Adrenal gland (tissue), 5 donors: ENCODE measurements at regions not wholly inside any gene's neighbourhood (a gene's known extent, or its start where the extent isn't known, plus 50 kb on each side); places are given as distances from the start of the nearest gene placed in this dataset.

Experiments
- POLR2A ChIP-seq, 2 donors: fragments of 450-650 bp; IDR thresholded peaks; one replicate each; pipeline ENCODE4 v1.6.1; 2017; ENCODE audit warnings: antibody characterized with exemption in 2 of 2, mild to moderate bottlenecking in 2 of 2, moderate library complexity in 1 of 2
- TF ChIP-seq, protein P1 (sequence below), 6 experiments: fragments of 450-650 bp in 4 of 6; fragments of 200-600 bp in 2 of 6; sonication (generic) in 1 of 6; IDR thresholded peaks; 1 replicate in 5 of 6; 2 replicates in 1 of 6; pipeline versions ENCODE4 v1.5.1 to v1.8.0; 2016 to 2021; ENCODE audit warnings: antibody characterized with exemption in 6 of 6, mild to moderate bottlenecking in 2 of 6, moderate library complexity in 1 of 6
- donor health status: DM: no; HTN: no; CAD: no.

GRCh38 chr13:18992791-18993190 is 188.8 kb downstream of the TUBA3C start:
- TF ChIP-seq, protein P1, sequence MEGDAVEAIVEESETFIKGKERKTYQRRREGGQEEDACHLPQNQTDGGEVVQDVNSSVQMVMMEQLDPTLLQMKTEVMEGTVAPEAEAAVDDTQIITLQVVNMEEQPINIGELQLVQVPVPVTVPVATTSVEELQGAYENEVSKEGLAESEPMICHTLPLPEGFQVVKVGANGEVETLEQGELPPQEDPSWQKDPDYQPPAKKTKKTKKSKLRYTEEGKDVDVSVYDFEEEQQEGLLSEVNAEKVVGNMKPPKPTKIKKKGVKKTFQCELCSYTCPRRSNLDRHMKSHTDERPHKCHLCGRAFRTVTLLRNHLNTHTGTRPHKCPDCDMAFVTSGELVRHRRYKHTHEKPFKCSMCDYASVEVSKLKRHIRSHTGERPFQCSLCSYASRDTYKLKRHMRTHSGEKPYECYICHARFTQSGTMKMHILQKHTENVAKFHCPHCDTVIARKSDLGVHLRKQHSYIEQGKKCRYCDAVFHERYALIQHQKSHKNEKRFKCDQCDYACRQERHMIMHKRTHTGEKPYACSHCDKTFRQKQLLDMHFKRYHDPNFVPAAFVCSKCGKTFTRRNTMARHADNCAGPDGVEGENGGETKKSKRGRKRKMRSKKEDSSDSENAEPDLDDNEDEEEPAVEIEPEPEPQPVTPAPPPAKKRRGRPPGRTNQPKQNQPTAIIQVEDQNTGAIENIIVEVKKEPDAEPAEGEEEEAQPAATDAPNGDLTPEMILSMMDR (IDR thresholded peaks at IDR 0.05) = no peak
- TF ChIP-seq POLR2A (IDR thresholded peaks at IDR 0.05) = no peak
